GM19468 (cell line): ENCODE measurements at regions not wholly inside any gene's neighbourhood (a gene's known extent, or its start where the extent isn't known, plus 50 kb on each side); places are given as distances from the start of the nearest gene placed in this dataset.

Source experiments
- ATAC-seq: cut with Tn5 transposase; IDR thresholded peaks from one replicate; pipeline ENCODE4 v1.9.1; 2021; ENCODE audit warnings: mild to moderate bottlenecking, moderate library complexity, moderate number of reproducible peaks; ENCODE audit not compliant: unreplicated experiment; ENCODE audit errors: extremely low read depth

DNA sequence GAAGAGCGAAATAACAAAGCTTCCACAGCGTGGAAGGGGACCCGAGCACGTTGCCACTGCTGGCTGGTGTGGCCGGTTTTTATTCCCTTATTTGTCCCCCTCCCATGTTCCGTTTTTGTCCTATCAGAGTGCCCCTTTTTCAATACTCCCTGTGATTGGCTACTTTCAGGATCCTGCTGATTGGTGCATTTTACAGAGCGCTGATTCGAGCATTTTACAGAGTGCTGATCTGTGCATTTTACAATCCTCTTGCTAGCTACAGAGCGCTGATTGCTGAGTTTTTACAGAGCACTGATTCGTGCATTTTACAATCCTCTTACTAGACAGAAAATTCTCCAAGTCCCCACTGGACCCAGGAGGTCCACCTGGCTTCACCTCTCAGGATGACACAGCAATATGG lies 250.9 kb upstream of the EPHA5 start:
- no peak for ATAC-seq

DNA sequence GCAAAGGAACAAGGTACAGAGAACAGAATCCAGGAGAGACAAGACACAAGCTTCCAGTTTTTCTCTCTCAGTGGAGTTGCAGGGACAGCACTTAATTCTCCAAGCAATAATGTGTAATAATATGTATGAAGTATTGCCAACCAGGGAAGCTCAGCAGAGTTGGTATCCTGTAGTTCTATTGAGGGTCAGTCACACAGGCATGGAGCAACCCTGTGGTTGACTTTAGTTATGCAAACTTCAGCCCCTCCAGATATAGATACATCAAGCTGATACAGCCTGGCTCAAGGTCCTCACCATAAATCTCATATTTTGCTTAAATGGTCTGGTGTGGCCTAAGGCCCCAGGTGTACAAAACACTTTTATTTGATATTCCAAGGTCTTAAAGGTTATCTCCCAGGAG lies 248.6 kb upstream of the EPHA5 start:
- ATAC-seq, result no peak

DNA sequence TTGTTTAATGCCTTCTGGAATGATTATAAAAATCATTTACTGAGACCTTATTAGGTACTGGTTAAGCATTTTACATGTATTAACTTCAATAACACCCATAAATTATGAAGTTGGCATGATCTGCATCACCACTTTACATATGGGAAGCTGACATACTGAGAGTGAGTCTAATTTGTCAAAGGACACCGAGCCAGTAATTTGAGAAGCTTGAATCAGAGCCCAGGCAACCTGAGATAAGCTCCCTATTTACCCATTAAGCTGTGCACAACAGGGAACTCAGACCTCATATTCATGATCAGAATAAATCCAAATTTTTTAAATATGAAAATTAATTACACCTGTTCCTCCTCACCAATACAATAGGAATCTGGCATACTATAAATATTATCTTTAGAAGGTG lies 247.9 kb upstream of the EPHA5 start:
- no peak for ATAC-seq

DNA sequence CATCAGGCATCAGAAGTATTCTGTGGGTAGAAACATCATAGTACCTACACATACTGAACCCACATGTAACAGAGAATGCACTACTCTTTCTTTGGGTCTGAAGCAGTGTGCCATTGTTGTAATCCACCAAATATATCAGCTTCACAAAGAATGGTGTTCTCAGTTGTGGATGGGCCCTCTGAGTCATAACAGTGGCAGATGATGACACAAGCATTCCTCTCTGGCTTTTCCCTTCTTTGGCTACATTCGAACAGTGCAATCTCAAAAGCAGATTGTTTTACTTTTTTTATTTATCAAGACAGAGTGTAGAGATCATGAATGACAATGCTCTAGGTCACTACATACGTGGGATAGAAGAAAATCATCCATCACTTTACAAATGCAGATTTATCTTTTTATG lies 247.2 kb upstream of the EPHA5 start:
- ATAC-seq, result no peak

DNA sequence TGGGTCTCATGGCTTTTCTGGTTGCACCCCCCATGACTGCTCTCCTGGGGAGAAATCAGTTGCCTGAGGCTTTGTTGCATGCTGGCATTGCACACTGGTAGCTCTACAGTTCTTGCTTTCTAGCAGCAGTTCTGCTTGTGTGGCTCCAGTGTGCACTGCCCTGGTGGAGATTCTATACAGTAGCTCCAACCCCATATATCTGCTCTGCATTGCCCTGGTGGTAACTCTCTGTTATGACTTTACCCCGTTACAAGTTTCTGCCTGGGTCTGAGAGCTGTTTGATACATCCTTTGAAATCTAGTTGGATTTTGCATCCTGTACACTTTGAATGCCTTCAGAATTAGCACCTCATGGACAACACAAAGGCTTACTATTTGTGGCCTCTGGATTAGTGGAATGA lies 241.4 kb upstream of the EPHA5 start:
- no peak for ATAC-seq

DNA sequence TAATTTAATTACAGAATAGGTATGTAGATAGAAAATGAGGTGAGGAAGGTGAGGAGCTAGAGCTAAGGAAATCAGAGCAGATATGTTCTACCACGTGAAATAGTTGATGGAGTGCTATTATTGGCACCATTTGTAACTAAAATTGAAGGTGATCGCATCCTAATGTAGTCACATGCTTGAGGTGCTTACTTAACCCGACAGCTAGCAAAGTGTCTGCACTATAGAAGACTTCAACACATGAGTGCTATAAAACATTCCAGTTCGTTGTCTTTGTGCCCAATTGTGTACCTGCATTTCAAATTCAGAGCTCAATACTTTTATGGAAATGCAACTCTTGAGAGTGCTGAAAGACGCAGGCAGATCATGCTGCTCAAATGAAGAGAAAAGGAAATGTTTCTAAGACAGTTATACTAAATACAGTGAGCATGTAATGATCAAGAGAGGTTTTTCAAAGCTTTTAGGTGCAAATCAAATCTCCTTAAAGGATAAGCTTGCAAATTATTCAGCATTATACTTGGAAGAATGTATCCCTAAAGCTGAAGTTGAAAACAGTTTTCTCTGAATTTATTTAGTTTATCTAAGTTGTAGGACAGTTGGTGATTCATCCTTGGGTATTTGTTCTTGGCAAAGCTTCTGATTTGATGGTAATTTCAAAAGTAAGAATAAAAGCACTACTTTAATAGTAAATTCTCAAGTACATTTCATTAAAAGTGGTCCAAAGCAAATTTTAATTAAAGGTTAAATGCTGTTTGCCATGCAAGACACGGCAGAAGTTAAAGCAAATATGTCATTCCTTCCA lies 223.9 kb upstream of the EPHA5 start:
- ATAC-seq, result no peak

DNA sequence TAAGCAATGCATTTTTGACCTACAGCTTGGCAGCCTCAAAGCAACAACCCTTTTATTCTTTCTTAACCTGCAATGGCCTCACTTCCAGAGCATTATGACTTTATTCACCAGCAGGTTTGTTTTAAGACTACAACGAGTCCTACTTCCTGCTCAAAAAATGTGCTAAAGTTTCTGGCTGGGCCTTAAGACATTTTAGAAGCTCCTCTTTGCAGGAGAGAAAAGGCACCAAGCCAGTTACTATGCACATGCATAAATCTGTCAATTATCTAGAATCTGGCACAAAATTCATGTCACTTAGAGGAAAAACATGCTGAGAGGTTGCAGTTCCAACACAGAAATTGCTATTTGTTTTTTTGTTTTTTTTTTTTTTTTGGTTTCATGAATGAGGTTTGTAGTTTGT lies 223.0 kb upstream of the EPHA5 start:
- no peak for ATAC-seq

DNA sequence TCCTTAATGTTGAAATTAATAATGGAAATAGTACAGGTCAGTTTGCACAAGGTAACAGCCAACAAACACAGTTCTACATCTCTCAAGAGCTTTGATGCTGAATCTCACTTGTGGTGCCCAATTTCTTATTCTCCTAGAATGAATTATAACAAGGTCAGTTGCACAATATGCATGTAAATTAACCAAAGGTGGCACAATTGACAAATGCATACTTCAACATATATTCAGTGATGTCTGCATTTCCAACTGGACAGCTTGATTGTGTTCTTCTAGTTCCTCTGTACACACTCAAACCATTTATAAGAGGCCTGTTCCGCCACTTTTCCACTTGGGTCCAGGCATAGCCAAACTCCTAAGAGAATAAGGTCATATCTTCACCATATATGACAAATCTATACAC lies 210.3 kb upstream of the EPHA5 start:
- no peak for ATAC-seq

DNA sequence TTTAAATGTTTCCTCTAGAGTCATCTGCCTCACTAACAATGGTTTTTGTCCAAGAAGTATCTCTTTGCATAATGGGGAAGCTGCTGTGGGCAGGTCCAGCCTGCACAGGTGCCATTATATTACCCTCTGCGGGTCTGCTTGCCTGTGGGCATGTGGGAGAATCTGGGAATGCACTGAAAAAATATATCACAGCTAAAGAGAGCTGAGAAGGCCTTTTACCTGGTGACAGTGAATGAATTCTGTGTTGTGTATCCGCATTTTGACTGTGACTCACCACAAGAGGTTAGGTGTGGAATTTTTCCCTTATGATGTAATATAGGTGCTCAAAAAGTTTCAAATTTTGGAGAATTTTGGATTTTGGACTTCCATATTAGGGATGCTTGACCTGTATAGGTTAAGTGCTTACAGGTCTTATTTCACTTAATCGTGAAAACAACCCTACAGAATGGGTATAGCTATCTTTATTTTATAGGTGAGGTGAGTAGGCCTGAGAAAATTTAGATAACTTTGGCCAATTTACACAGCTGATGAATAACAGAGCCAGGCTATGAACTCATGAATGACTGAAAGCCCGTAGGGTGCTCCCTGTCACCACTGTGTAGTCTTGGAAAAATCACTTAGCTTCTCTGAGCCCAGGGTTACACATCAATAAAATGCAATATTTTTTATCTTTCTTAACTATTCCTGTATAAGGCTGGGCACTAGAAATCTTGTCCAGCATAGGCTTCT lies 198.0 kb upstream of the EPHA5 start:
- no peak for ATAC-seq

DNA sequence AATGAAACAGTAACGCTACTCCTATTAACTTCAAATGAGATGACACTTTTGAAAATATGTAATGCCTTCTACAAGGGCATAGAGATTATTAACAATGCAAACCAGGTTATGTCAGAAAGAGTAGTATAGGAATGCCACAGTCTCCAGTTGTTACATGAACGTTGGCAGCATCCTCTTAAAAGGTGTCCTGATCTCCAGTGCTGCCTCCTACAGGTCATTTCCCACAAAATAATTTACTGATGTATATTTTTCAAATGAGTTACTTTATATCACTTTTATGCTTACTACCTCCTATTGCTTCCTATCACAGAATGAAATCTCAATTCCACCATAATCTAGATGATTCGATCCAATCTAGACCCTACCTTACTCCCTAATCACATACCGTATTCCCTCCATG lies 195.2 kb upstream of the EPHA5 start:
- no peak for ATAC-seq

DNA sequence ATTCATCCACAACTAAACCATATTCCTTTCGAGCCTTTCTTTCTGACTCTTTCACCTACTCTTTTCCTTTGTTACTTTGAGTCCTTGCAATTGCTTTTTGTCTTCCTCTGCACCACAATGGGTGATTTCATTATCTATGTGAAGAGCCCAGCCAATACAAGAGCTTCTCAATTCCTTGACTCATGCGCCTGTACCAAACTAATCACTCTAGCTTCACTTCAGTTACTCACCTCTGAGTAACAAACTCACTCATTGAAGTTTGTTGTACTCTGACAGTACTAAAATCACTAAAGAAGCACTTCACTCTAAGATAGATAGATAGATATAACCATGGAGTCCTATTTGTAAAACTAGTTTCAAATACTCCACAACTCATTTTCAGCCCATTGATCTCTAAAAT lies 191.7 kb upstream of the EPHA5 start:
- no peak for ATAC-seq

DNA sequence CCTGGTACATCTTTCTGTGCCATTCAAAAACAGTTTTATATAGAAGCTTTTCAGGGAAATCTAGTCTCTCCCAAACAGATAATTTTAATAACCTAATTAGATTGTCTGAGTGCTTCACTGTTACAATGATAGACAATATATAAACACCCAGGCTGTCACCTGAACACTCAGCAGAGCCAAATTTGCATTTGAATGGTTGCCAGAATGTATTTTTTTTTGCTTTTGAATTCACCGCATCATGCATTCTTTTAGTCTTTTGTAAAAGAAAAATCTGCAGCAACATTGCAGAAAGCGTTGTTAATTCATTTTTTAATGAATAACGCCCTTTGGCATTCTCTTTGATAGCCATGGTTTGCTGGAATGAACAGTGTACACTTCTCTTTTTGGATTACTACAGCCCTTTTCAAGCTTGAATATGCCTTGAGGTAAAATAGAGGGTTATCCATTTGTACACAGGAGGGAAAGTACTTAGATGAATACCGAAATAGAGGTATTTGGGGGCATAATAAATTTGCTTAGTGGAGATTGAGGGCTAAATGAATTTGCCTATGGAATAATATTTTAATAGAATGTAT lies 175.0 kb upstream of the EPHA5 start:
- no peak for ATAC-seq

DNA sequence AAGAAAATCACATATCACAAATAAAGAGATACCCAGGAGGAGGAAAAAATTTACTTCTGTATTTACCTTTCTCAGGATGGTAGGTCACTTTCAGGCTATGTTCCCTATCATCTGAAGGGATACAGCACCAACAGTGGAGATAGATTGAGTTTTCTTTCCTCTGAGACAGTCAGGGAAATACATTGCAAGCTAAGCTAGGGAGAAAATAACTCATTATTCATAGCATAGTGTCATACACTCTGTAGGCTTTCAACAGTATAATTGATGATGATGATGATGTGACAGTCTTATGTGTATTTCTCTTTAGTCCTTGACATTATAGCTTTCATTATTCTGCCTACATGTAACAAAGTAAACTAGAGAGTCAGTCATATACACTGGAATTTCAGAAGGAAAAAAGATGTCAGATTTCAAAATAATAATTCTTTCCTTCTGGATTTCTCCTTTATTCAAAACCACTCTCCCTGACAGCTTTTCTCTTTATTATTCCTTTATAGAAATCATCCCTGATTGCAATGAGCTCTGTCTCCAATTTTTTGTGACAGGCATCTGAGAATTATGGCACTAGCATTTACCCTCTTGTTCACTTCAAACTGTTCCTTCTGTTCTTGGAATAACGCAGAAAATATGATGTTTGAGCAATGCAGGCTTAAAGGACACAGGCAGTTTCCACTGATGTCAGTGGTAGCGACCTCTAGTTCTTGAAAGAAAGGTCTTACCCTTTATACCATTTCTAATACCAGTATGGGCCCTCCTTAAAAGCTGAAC lies 169.1 kb upstream of the EPHA5 start:
- ATAC-seq, result no peak

DNA sequence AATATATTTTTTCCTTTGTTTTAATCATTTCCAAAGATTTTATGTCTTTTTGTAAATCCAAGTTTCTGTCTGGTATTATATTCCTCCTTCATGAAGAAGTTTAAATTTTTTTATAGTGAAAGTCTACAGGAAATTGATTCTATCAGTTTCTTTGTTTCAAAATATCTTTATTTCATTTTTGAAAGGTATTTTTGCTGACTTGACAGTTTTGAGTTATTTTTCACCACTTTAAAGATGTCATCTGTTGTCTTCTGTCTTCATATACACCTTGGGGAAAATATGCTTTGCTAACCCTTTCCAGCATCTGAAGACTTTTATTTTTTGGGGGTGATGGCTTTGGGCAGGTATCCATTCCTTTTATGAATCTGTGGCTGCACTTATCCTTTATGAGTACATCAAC lies 164.4 kb upstream of the EPHA5 start:
- no peak for ATAC-seq

DNA sequence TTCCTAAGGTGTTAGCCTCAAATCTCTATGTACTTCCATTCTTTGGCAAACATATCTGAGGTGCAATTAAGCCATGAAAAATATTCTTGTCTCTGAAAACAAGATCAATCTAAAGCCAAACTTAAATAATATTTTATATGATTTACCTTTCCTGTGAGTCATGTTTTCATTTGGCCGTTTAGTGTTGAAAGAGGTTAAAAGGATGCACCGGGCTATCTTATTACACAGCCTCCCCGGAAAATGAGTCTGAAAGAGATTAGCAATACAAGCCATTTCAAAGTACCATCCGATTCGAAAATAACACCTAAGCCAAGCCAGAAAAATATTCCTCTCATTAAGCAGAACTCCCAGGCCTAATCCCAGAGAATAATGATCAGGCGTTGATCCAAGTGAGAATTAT lies 161.5 kb upstream of the EPHA5 start:
- no peak for ATAC-seq

DNA sequence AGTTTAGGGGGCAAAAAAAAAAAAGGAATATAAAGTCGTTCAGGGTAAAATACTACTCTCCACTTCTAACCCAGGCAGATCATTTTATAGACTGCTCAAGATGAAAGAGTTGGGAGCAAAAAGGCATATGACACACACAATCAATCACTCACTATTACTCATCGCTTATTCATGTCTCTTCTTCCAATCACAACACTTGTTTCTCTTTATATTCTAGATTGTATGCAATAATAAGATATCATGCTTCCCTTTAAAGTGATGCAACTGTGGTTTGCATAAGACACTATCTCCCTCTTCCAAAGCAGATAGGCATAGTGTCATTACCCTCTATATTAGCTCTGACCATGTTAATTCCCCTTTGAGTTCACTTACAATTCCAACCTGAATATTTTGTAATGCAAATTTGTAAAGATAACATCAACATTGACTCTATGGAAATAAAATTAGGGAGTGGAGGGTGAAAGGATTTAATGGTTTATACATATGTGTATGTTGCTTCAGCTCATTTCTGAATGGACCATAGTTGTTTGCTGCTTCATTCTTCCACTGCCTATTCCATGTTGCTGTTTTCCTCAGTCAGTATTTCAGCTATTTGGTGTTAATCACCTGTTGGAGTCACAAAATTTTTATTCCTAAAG lies 154.9 kb upstream of the EPHA5 start:
- ATAC-seq, result no peak

DNA sequence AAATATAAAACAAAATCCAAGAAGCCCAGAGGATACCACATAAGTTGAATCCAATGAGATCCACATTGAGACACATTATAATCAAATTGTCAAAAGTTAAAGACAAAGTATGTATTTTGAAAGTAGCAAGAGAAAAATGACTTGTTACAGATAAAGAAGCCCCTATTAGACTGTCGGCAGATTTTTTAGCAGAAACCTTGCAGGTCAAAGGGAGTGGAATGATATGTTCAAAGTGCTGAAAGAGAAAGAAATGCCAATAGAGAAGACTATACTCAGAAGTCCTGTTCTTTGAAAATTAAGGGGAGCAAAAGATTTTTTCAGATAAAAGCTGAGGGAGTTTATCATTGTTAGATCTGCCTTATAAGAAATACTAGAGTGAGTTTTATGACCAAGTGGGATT lies 148.9 kb upstream of the EPHA5 start:
- no peak for ATAC-seq

DNA sequence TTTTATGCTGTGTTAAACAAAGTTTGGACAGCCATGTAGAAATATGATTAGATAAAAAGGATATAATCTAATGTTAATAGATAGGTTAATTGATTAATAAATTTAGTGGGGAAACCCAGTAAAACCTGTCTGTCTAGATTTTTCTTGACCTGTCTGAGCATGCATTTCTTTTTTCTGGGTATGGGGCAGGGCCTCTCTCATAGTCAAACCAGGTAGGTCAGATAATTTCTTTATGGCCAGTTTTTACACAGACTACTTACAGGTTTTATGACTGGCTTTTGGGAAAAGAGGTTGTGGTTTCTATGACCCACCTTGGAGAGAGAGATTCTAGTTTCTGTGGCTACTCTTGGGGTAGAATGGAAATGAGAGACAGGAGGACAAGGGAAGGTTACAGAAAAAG lies 135.6 kb upstream of the EPHA5 start:
- ATAC-seq, result no peak

DNA sequence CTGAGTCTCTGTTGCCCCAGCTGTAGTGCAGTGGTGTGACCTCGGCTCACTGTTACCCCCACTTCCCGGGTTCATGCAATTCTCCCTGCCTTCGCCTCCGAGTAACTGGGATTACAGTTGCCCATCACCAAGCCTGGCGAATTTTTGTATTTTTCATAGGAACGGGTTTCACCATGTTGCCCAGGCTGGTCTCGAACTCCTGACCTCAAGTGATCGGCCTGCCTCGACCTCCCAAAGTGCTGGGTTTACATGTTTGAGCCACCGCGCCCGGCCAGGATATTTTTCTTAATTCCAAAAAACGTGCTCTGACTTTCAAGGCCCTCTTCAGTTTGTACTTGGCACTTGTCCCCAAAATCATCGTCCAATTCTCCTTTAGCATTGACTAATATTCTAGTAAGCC lies 129.2 kb upstream of the EPHA5 start:
- ATAC-seq, result no peak

DNA sequence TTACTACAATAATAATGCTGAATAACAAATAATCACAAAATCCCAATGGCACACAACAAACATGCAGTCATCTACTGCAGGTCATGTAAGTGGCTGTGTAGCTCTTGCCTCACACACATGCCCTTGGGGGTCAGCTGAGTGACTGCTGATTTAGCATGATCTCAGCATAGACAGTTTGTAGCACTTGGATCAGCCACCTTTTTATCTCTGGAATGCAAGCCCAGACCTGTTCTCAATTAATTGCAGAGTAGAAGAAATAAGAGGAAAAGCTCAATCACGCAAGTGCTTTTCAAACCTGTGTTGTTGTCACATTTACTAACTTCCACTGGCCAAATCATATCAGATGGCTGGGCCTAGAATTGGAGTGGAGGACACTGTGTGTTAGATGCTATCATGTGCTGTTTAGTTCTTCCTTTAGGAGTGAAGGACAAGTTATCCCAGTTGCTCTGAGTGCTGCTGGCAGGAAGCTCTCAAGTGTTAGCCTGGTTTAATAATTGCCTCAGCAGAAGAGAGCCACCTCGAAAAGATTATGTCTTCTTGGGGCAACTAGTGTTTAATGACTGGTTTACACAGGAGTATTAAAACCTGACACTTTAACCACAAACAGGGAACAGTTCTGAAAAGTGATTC lies 128.3 kb upstream of the EPHA5 start:
- ATAC-seq, result no peak
